ENCODE measurements at regions not wholly inside any gene's neighbourhood (a gene's known extent, or its start where the extent isn't known, plus 50 kb on each side); places are given as distances from the start of the nearest gene placed in this dataset.

DNA sequence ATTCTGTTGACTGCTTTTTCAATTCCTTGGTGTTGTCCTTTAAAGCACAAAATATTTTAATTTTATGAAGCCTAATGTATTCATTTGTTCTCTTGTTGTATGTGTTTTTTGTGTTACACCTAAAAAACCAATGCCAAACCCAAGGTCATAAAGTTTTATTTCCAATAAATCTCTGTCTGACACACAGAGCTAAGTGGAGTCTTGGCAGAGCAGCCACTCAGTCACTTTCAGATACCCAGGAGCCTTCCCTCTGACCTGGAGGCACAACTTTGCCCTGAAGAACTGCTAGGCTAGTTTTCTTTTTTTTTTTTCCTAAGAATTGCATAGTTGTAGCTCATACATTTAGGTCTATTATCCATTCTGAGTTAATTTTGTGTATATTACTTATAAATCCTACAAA is 71.2 kb upstream of the BCL9 start:
- no peak for DNase-seq (ENCODE audit: low spot score)
- TF ChIP-seq, protein P1, sequence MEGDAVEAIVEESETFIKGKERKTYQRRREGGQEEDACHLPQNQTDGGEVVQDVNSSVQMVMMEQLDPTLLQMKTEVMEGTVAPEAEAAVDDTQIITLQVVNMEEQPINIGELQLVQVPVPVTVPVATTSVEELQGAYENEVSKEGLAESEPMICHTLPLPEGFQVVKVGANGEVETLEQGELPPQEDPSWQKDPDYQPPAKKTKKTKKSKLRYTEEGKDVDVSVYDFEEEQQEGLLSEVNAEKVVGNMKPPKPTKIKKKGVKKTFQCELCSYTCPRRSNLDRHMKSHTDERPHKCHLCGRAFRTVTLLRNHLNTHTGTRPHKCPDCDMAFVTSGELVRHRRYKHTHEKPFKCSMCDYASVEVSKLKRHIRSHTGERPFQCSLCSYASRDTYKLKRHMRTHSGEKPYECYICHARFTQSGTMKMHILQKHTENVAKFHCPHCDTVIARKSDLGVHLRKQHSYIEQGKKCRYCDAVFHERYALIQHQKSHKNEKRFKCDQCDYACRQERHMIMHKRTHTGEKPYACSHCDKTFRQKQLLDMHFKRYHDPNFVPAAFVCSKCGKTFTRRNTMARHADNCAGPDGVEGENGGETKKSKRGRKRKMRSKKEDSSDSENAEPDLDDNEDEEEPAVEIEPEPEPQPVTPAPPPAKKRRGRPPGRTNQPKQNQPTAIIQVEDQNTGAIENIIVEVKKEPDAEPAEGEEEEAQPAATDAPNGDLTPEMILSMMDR (IDR thresholded peaks at IDR 0.05; ENCODE audit: extremely low read depth, missing control alignments): no peak

DNA sequence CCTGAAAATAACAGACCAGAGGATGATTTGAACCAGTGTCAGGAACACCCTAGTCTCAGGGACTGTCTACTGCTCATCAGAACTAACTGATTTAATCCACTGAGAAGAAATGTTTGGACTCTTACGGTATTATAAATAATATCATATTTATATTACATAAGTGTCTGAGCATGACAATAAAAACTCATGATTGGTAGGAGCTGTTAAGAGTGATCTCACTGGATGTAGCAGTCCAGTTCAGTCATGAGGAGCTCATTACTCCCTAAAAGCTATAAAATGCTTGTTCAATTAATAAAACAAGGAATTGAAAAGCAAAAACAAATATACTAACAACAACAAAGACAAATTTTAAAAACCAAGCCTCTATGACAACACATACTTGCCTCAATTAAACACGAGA is 68.8 kb upstream of the BCL9 start:
- TF ChIP-seq, protein P1 (IDR thresholded peaks at IDR 0.05; ENCODE audit: extremely low read depth, missing control alignments): no peak
- DNase-seq (ENCODE audit: low spot score): no peak

DNA sequence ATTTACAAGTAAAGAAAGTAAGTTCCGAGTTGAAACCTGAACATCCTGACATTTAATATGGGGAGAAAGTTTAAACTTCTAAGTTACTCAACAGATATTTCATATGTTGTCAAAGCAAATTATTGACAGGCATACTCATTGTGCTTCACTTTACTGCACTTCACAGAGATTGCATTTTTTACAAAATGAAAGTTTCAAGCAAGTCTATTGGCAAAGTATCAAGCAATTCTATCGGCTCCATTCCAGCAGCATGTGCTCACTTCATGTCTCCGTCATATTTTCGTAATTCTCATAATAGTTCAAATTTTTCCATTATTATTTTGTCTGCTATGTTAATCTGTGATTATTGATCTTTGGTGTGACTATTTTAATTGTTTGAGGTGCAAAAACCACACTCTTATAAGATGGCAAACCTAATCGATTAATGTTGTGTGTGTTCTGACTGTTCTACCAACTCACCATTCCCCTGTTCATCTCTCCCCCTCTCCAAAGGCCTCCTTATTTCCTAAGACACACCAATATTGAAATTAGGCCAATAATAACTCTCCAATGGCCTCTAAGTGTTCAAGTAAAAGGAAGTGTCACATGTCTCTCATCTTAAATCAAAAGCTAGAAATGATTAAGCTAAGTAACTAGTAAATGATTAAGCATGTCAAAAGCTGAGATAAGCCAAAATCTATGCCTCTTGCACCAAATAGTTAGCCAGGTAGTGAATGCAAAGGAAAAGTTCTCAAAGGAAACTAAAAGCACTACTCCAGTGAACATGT is 68.2 kb upstream of the BCL9 start:
- DNase-seq (ENCODE audit: low spot score): no peak

DNA sequence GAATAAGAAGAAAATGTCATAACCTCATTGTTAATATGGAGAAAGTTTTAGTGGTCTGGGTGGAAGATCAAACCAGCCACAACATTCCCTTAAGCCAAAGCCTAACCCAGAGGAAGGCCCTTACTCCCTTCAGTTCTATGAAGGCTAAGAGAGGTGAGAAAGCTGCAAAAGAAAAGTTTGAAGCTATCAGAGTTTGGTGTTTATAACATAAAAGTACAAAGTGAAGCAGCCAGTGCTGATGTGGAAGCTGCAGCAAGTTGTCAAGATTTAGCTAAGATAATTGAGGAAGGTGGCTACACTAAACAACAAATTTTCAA is 67.6 kb upstream of the BCL9 start:
- TF ChIP-seq, protein P1 (IDR thresholded peaks at IDR 0.05; ENCODE audit: extremely low read depth, missing control alignments): no peak
- no peak for DNase-seq (ENCODE audit: low spot score)

More for the DNA sequence above, 68.2 kb upstream of the BCL9 start:
- TF ChIP-seq, protein P1 (IDR thresholded peaks at IDR 0.05; ENCODE audit: extremely low read depth, missing control alignments): no peak

DNA sequence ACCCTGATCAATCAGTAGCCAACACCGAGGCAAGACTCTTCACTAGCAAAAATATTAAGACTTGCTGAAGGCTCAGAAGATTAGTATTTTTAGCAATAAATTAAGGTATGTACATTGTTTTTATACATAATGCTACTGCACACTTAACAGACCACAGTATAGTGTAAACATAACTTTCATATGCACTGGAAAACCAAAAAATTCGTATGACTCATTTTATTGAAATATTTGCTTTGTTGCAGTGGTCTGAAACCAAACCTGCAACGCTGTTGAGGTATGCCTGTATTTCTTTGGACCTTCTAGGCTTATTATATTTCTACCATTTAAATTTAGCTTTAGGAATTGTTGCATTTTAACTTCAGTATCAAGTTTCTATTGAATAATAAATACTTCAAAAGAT is 65.8 kb upstream of the BCL9 start:
- no peak for DNase-seq (ENCODE audit: low spot score)
- TF ChIP-seq, protein P1 (IDR thresholded peaks at IDR 0.05; ENCODE audit: extremely low read depth, missing control alignments): no peak

DNA sequence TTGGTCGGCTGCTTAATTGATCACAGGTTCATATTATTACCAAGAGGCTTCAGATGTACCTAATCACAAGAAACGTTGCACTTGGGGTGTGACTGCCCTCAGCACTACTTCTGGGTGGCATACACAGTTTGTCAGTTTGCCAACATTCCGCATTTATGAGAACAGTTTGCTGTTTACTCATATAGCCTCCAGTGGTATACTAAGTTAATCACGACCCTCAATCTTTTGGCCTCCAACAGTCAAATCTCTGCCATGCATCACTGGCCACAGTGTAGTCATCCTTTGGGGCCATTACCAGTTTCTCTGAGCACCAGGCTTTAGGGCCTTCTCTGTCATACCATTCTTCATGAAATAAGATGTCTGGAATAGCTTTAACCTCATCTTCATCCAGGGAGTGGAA is 62.8 kb upstream of the BCL9 start:
- no peak for DNase-seq (ENCODE audit: low spot score)
- TF ChIP-seq, protein P1 (IDR thresholded peaks at IDR 0.05; ENCODE audit: extremely low read depth, missing control alignments): no peak

DNA sequence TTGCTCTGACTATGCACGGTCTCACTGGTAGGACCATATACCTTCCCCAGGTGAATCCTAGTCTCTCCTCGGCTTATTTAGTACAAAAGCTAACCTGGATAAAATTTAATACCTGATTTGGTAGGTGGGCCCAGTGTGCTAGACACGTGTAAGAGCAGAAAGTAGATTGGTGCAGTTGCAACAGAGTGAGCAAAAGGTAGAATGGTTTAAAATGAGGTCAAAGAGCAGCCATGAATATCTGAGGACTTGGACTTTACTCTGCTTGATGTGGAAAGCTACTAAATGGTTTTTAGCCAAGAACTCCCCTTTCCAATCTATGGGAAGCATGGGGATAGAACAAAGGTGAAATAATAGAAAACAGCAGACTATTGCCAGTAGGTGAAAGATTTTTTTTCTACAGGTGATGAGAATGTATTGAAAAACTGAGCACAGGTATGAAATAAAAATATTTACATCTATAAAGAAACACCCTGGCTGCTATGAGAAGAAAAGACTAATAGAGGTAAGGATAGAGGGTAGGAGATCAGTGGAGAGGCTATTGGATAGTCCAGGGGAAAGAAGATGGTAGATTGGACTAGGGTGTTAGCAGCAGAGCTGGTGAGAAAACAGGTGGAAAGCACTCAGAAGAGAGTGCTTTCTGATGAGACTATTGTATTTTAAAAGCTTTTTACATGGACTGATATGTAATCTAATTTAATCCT is 61.3 kb upstream of the BCL9 start:
- DNase-seq (ENCODE audit: low spot score): no peak
- TF ChIP-seq, protein P1 (IDR thresholded peaks at IDR 0.05; ENCODE audit: extremely low read depth, missing control alignments): no peak

Measured in GM20000 (cell line).